Adrenal gland (tissue), 5 donors: ENCODE measurements at regions not wholly inside any gene's neighbourhood (a gene's known extent, or its start where the extent isn't known, plus 50 kb on each side); places are given as distances from the start of the nearest gene placed in this dataset.

Experiments
- POLR2A ChIP-seq, 2 donors: fragments of 450-650 bp; IDR thresholded peaks; one replicate each; pipeline ENCODE4 v1.6.1; 2017; ENCODE audit warnings: antibody characterized with exemption in 2 of 2, mild to moderate bottlenecking in 2 of 2, moderate library complexity in 1 of 2
- TF ChIP-seq, protein P1 (sequence below), 6 experiments: fragments of 450-650 bp in 4 of 6; fragments of 200-600 bp in 2 of 6; sonication (generic) in 1 of 6; IDR thresholded peaks; 1 replicate in 5 of 6; 2 replicates in 1 of 6; pipeline versions ENCODE4 v1.5.1 to v1.8.0; 2016 to 2021; ENCODE audit warnings: antibody characterized with exemption in 6 of 6, mild to moderate bottlenecking in 2 of 6, moderate library complexity in 1 of 6
- donor health status: DM: no; HTN: no; CAD: no.

DNA sequence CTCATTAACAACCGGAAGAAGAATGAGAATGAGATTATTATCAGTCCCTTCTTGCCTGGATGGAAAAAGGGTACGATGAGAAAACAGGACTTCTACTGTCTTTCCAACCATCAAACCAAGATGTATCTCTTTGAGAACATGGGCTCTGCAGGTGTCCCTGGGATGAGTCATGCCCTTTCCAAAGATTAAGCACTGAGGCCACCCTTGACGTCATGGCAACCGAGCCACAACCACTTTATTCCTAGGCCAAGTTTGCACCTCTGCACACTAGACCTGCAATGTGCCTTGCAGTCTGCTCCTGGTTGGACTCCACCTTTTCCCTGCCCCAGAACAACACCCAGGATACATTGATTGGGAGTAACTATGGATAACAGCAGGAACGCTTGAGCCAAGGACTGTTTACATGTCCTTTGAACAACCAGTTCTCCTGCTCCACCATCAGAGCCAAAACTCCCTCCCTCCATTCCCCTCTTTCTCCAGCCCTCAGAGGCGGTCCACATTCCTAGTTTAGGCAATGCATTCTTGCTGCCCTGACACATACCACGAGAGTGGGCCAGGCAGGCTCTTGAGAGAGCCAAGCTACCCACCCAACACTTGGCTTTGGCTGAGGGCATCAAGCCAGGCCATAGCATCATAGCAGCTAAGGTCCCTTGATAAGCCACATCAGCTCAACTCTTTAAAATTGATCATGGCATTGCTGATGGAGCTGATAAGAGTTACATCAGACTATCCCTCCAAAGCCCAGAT is 310.7 kb downstream of the TNS1 start:
- TF ChIP-seq, protein P1, sequence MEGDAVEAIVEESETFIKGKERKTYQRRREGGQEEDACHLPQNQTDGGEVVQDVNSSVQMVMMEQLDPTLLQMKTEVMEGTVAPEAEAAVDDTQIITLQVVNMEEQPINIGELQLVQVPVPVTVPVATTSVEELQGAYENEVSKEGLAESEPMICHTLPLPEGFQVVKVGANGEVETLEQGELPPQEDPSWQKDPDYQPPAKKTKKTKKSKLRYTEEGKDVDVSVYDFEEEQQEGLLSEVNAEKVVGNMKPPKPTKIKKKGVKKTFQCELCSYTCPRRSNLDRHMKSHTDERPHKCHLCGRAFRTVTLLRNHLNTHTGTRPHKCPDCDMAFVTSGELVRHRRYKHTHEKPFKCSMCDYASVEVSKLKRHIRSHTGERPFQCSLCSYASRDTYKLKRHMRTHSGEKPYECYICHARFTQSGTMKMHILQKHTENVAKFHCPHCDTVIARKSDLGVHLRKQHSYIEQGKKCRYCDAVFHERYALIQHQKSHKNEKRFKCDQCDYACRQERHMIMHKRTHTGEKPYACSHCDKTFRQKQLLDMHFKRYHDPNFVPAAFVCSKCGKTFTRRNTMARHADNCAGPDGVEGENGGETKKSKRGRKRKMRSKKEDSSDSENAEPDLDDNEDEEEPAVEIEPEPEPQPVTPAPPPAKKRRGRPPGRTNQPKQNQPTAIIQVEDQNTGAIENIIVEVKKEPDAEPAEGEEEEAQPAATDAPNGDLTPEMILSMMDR (IDR thresholded peaks at IDR 0.05) = no peak
- no peak for TF ChIP-seq POLR2A (IDR thresholded peaks at IDR 0.05)
